HCT116 (cell line): ENCODE measurements at regions not wholly inside any gene's neighbourhood (a gene's known extent, or its start where the extent isn't known, plus 50 kb on each side); places are given as distances from the start of the nearest gene placed in this dataset.

Experiments used
- ATAC-seq: fragments of 200-7000 bp; cut with Tn5 transposase; 2 replicates; pipeline ENCODE4 v1.9.1; 2020; ENCODE audit warnings: mild to moderate bottlenecking, moderate library complexity
- BruUV-seq: library from RNA; stranded (reverse); fragments of 400-500 nt; replicated peaks from 2 replicates; lab custom pipeline; 2021; lab: Mats Ljungman, UMichigan
- CTCF ChIA-PET: fragments of 300-600 bp; sonication (Branson Sonifier 250); formaldehyde crosslinking; loops from one replicate; lab custom pipeline; 2021; ENCODE audit warnings: antibody characterized with exemption; lab: Charles Lee
- POLR2A ChIA-PET: fragments of 300-600, 350-600 bp; sonication (Branson Sonifier 250); formaldehyde crosslinking; loops from one replicate; lab custom pipeline; 2021; ENCODE audit warnings: antibody characterized with exemption; lab: Charles Lee
- RAD21 ChIA-PET, 2 experiments: fragments of 300-600 bp; sonication (Branson Sonifier 250); formaldehyde crosslinking; loops; one replicate each; lab custom pipeline; 2023; ENCODE audit warnings: low total read pairs in 2 of 2; ENCODE audit not compliant: uncharacterized antibody in 2 of 2, unreplicated experiment in 2 of 2, low non-redundant PET in 1 of 2; lab: Charles Lee
- DNase-seq: peaks from one replicate; pipeline ENCODE4 v3.0.0-alpha.2; 2010; ENCODE audit warnings: low read depth, low spot score
- H2AFZ ChIP-seq: fragments of 200-600 bp; shearing (Covaris generic), sonication (generic); 2 replicates; pipeline ENCODE4 v1.6.1; 2017; ENCODE audit warnings: low read depth, mixed run types, mixed read lengths, antibody characterized with exemption, low read length; ENCODE audit not compliant: poor library complexity, severe bottlenecking
- H3K27ac ChIP-seq: 2 replicates; pipeline ENCODE4 v1.5.1; 2012; ENCODE audit warnings: low read depth, low read length
- H3K27me3 ChIP-seq: fragments of 200-600 bp; sonication (generic); 2 replicates; pipeline ENCODE4 v1.6.1; 2016; ENCODE audit warnings: mixed run types, low read length, mixed read lengths; ENCODE audit not compliant: insufficient read depth
- H3K36me3 ChIP-seq, 2 experiments: fragments of 200-500 bp in 1 of 2; fragments of 200-600 bp in 1 of 2; sonication (Bioruptor generic) in 1 of 2; sonication (generic) in 1 of 2; 2 replicates each; pipeline versions ENCODE4 v1.5.1 to v1.6.1; 2014 to 2016; ENCODE audit warnings: low read length in 2 of 2, inconsistent platforms in 1 of 2, mixed read lengths in 1 of 2, mixed run types in 1 of 2; ENCODE audit not compliant: insufficient read depth in 2 of 2, control insufficient read depth in 1 of 2
- H3K4me1 ChIP-seq, 2 experiments: fragments of 200-600 bp in 1 of 2; sonication (generic) in 1 of 2; 2 replicates each; pipeline versions ENCODE4 v1.5.1 to v1.6.1; 2012 to 2017; ENCODE audit warnings: low read length in 2 of 2, inconsistent platforms in 1 of 2, mild to moderate bottlenecking in 1 of 2, mixed read lengths in 1 of 2, mixed run types in 1 of 2, moderate library complexity in 1 of 2; ENCODE audit not compliant: insufficient read depth in 2 of 2, control insufficient read depth in 1 of 2
- H3K4me2 ChIP-seq: fragments of 200-600 bp; sonication (generic); 2 replicates; pipeline ENCODE4 v1.6.1; 2017; ENCODE audit warnings: mixed run types, low read length, mixed read lengths
- H3K4me3 ChIP-seq, 2 experiments: fragments of 200-600 bp in 1 of 2; sonication (generic) in 1 of 2; replicated peaks in 1 of 2; 2 replicates each; pipeline ENCODE4 v1.5.1; 2011 to 2016; ENCODE audit warnings: low read length in 2 of 2, control low read depth in 1 of 2, low read depth in 1 of 2, mild to moderate bottlenecking in 1 of 2, mixed read lengths in 1 of 2, mixed run types in 1 of 2
- H3K79me2 ChIP-seq: fragments of 200-600 bp; sonication (generic); 2 replicates; pipeline ENCODE4 v1.6.1; 2017; ENCODE audit warnings: mild to moderate bottlenecking, mixed run types, low read length, moderate library complexity, mixed read lengths; ENCODE audit not compliant: insufficient read depth
- H3K9ac ChIP-seq: fragments of 200-600 bp; sonication (generic); 2 replicates; pipeline ENCODE4 v1.6.1; 2016; ENCODE audit warnings: low read length, mixed read lengths
- H3K9me2 ChIP-seq: fragments of 200-600 bp; sonication (generic), shearing (Covaris generic); 2 replicates; pipeline ENCODE4 v1.6.1; 2017; ENCODE audit warnings: mixed run types, mild to moderate bottlenecking, moderate library complexity; ENCODE audit not compliant: insufficient read depth
- H3K9me3 ChIP-seq, 2 experiments: fragments of 200-500 bp in 1 of 2; fragments of 200-600 bp in 1 of 2; sonication (Bioruptor generic) in 1 of 2; sonication (generic) in 1 of 2; 2 replicates each; pipeline ENCODE4 v1.6.1; 2014 to 2017; ENCODE audit warnings: low read length in 2 of 2, mixed read lengths in 2 of 2, inconsistent platforms in 1 of 2, low read depth in 1 of 2, mild to moderate bottlenecking in 1 of 2, mixed run types in 1 of 2, moderate library complexity in 1 of 2; ENCODE audit not compliant: control insufficient read depth in 1 of 2, insufficient read depth in 1 of 2
- H4K20me1 ChIP-seq: fragments of 200-600 bp; sonication (generic), shearing (Covaris generic); 2 replicates; pipeline ENCODE4 v1.6.1; 2017; ENCODE audit warnings: mixed run types, mild to moderate bottlenecking, moderate library complexity; ENCODE audit not compliant: insufficient read depth
- CBX3 ChIP-seq: IDR thresholded peaks from 2 replicates; pipeline ENCODE4 v1.6.1; 2012; ENCODE audit warnings: low read depth
- CTCF ChIP-seq, 3 experiments: fragments of 200-600 bp in 1 of 3; sonication (generic) in 1 of 3; IDR thresholded peaks in 2 of 3; conservative IDR thresholded peaks in 1 of 3; 2 replicates each; pipeline ENCODE4 v1.5.1; 2012 to 2017; ENCODE audit warnings: low read depth in 2 of 3, low read length in 2 of 3, antibody characterized with exemption in 1 of 3, borderline replicate concordance in 1 of 3, control low read depth in 1 of 3, mild to moderate bottlenecking in 1 of 3, mixed read lengths in 1 of 3, mixed run types in 1 of 3, moderate library complexity in 1 of 3; ENCODE audit not compliant: insufficient read depth in 1 of 3
- ELF1 ChIP-seq: IDR thresholded peaks from 2 replicates; pipeline ENCODE4 v1.6.1; 2012; ENCODE audit warnings: low read depth, borderline replicate concordance
- EZH2 ChIP-seq: fragments of 200-600 bp; sonication (generic); IDR thresholded peaks from 2 replicates; pipeline ENCODE4 v1.6.1; 2017; ENCODE audit warnings: antibody characterized with exemption, mixed run types
- EZH2phosphoT487 ChIP-seq: fragments of 200-600 bp; IDR thresholded peaks from 2 replicates; pipeline ENCODE4 v1.6.1; 2018; ENCODE audit warnings: antibody characterized with exemption, borderline replicate concordance
- FOSL1 ChIP-seq: IDR thresholded peaks from 2 replicates; pipeline ENCODE4 v1.6.1; 2012; ENCODE audit warnings: low read depth
- MAX ChIP-seq: IDR thresholded peaks from 2 replicates; pipeline ENCODE4 v1.6.1; 2012
- POLR2A ChIP-seq: IDR thresholded peaks from 2 replicates; pipeline ENCODE4 v1.7.0; 2011; ENCODE audit warnings: borderline replicate concordance; ENCODE audit not compliant: insufficient read depth, insufficient read length; ENCODE audit errors: extremely low read depth
- POLR2AphosphoS5 ChIP-seq: IDR thresholded peaks from 2 replicates; pipeline ENCODE4 v1.6.1; 2011; ENCODE audit warnings: mild to moderate bottlenecking, low read depth, low read length, moderate library complexity
- YY1 ChIP-seq: IDR thresholded peaks from 2 replicates; pipeline ENCODE4 v1.6.1; 2011; ENCODE audit warnings: low read length, low read depth, moderate library complexity, mild to moderate bottlenecking; ENCODE audit not compliant: insufficient replicate concordance; ENCODE audit errors: extremely low read depth
- ZBTB33 ChIP-seq: IDR thresholded peaks from 2 replicates; pipeline ENCODE4 v1.6.1; 2011; ENCODE audit warnings: mild to moderate bottlenecking, low read length, moderate library complexity; ENCODE audit not compliant: insufficient replicate concordance; ENCODE audit errors: extremely low read depth
- ZNF274 ChIP-seq: fragments of 200-500 bp; sonication (Bioruptor generic); IDR thresholded peaks from 2 replicates; pipeline ENCODE4 v1.6.1; 2014; ENCODE audit warnings: mild to moderate bottlenecking, low read depth, low read length, inconsistent platforms
- intact Hi-C: fragments of 100-400 bp; cut with micrococcal nuclease; formaldehyde crosslinking; loops from 2 replicates; pipeline ENCODE4 v1.10.0; 2022

- ATAC-seq: no peak
- H3K4me2 ChIP-seq: no peak overlapping the region
- H3K27me3 ChIP-seq: no peaks in the 10 kb centered on the region
- DNase-seq: no peak
- no peak overlapping the region for H3K27ac ChIP-seq
- no peak overlapping the region for H2AFZ ChIP-seq
- POLR2A ChIA-PET: no interaction called here
- intact Hi-C loops: no loop called here
- H3K9me2 ChIP-seq: no peaks in the 10 kb centered on the region
- H3K79me2 ChIP-seq: no peaks in the 10 kb centered on the region
- RAD21 ChIA-PET: no interaction called here
- no peaks in the 10 kb centered on the region for H3K9me3 ChIP-seq
- CTCF ChIA-PET: no interaction called here
- no peak for TF ChIP-seq ZBTB33
- TF ChIP-seq FOSL1: no peak
- no peak for TF ChIP-seq POLR2A
- no peak for TF ChIP-seq CTCF (IDR thresholded peaks at IDR 0.05 in 2 of 3, conservative IDR thresholded peaks at IDR 0.05 in 1 of 3; ENCODE audit: borderline replicate concordance in 1 of 3, insufficient read depth in 1 of 3, low read depth in 2 of 3, low read length in 2 of 3)
- TF ChIP-seq MAX: no peak
- TF ChIP-seq ZNF274: no peak
- TF ChIP-seq CBX3: no peak
- TF ChIP-seq ELF1: no peak
- TF ChIP-seq EZH2: no peak
- no peak for TF ChIP-seq POLR2AphosphoS5
- no peak for TF ChIP-seq YY1
- no peak for TF ChIP-seq EZH2phosphoT487
- H3K36me3 ChIP-seq: no peaks in the 10 kb centered on the region
- no TSS peak for BruUV-seq
- no peaks in the 10 kb centered on the region for H4K20me1 ChIP-seq
- H3K4me1 ChIP-seq: peaks cover 6 to 13% of the 10 kb centered on the region in 2 experiments; a peak in 3 of 4 replicates
- H3K4me3 ChIP-seq: no peak overlapping the region
- H3K9ac ChIP-seq: no peak overlapping the region
Measured at GRCh38 chr12:22810036-22810435, 185.1 kb downstream of the ETNK1 start.
